ENCODE measurements at regions not wholly inside any gene's neighbourhood (a gene's known extent, or its start where the extent isn't known, plus 50 kb on each side); places are given as distances from the start of the nearest gene placed in this dataset.

DNA sequence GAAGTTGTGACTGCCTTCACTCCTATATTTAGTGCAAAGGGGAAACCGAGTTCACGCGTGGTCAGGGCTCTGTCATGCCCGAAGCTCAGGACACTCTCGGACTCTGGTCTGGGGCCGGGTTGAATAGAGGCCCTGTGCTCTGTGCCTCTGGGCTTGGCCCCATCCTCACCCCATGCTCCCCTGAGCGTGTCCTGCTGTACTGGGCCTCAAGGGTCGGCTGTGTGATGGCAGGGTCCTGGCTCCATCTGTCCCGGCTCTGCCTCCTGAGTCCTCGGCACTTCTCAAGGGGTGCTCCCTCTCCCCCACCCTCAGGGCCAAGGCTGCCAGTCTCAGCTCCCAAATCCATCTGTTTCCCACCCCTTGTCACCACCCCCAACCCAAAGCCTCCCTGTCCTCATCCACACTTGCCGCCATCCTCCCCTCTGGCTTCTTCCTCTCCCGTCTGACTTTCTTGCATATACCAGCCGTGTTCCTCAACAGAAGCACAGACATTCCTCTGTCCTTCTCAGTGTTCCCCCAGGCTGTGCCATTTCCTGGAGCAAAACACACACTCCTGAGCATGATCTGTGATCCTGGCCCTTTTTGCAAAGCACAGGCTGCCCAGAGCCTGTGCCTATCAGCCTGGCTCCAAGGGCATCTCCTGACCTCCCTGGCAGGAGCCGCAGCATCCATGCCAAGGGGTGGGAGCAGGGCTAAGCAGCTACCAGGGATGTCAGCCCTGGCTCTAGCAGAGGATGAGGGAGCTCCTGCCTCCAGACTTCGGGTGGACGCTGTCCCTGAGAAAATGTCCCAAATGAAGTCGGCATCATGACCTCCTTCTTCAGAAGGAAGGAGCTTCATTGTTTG, 64.2 kb upstream of the OTOS start:
- Histone ChIP-seq H3K79me2 (ENCODE audit: insufficient read depth, low read length) (no peaks in the 10 kb centered on the region), H4K20me1 (ENCODE audit: insufficient read depth, low read length) (no peaks in the 10 kb centered on the region), H3K4me2 (replicated peaks; ENCODE audit: extremely low read depth, low read length, poor library complexity, severe bottlenecking) (no peak overlapping the region), H3K4me1 (ENCODE audit: control insufficient read depth in 1 of 2, insufficient read depth in 2 of 2, low read length in 2 of 2) (no peaks in the 10 kb centered on the region), H3K9me3 (replicated peaks in 1 of 2; ENCODE audit: control insufficient read depth in 1 of 2, insufficient read depth in 1 of 2, low read length in 2 of 2) (no peaks in the 10 kb centered on the region), H2AFZ (ENCODE audit: insufficient read depth, low read depth, low read length, poor library complexity, severe bottlenecking) (no peak overlapping the region), H3K36me3 (replicated peaks in 1 of 2; ENCODE audit: control insufficient read depth in 1 of 2, insufficient read depth in 2 of 2, low read length in 2 of 2) (no peaks in the 10 kb centered on the region), H3K4me3 (replicated peaks in 1 of 3; ENCODE audit: low read depth in 2 of 3, low read length in 3 of 3) (no peak overlapping the region), H3K27ac (ENCODE audit: low read depth in 1 of 2, low read length in 2 of 2) (no peak overlapping the region), H3K27me3 (ENCODE audit: control insufficient read depth in 2 of 2, insufficient read depth in 2 of 2, low read length in 2 of 2) (peaks cover 0 to 3% of the 10 kb centered on the region in 2 donors), H3K9ac (ENCODE audit: insufficient read depth, low read length, poor library complexity, severe bottlenecking) (no peak overlapping the region)
- Mint-ChIP-seq H3K27me3 (ENCODE audit: low read depth in 3 of 3) (peaks cover 8 to 24% (median 14%) of the 10 kb centered on the region in 3 donors), H3K4me1 (no peaks in the 10 kb centered on the region), H3K27ac (peak overlapping the region in 1 of 7 donors; percentile 64), H3K36me3 (no peaks in the 10 kb centered on the region), H3K4me3 (peak overlapping the region in 1 of 2 donors; percentile 5), H3K9me3 (peaks cover 0 to 9% (median 2%) of the 10 kb centered on the region in 7 donors)
- WGBS (ENCODE audit: insufficient coverage) = 89% methylated on average over 16 of the region's 17 CpGs
- intact Hi-C loops (cut with micrococcal nuclease) = no loop called here
- TF ChIP-seq, protein P1, sequence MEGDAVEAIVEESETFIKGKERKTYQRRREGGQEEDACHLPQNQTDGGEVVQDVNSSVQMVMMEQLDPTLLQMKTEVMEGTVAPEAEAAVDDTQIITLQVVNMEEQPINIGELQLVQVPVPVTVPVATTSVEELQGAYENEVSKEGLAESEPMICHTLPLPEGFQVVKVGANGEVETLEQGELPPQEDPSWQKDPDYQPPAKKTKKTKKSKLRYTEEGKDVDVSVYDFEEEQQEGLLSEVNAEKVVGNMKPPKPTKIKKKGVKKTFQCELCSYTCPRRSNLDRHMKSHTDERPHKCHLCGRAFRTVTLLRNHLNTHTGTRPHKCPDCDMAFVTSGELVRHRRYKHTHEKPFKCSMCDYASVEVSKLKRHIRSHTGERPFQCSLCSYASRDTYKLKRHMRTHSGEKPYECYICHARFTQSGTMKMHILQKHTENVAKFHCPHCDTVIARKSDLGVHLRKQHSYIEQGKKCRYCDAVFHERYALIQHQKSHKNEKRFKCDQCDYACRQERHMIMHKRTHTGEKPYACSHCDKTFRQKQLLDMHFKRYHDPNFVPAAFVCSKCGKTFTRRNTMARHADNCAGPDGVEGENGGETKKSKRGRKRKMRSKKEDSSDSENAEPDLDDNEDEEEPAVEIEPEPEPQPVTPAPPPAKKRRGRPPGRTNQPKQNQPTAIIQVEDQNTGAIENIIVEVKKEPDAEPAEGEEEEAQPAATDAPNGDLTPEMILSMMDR (IDR thresholded peaks at IDR 0.05) = no peak
- no peak for DNase-seq

DNA sequence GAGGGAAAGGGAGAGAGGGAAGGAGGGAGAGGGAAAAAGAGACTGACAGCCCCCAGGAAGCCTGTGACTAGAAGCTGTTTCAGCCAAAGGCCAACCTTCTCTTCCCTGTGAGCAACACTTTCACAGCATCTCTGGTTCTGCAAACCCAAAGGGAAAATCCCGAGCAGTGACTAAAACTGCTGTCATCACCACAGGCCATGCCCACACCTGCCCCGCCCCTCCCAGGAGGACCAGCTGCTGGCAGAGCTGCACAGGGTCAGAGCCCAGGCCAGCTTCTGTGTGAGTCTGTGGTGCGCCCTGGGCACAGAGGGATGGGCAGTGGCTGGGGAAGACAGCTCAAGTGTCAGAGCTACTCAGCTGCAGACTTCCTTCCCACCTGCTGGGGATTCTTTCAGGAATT, 64.9 kb upstream of the OTOS start:
- TF ChIP-seq, protein P1 (IDR thresholded peaks at IDR 0.05) = no peak
- Histone ChIP-seq H3K27me3 (ENCODE audit: control insufficient read depth in 2 of 2, insufficient read depth in 2 of 2, low read length in 2 of 2) (no peaks in the 10 kb centered on the region), H3K9ac (ENCODE audit: insufficient read depth, low read length, poor library complexity, severe bottlenecking) (no peak overlapping the region), H3K4me1 (ENCODE audit: control insufficient read depth in 1 of 2, insufficient read depth in 2 of 2, low read length in 2 of 2) (no peaks in the 10 kb centered on the region), H2AFZ (ENCODE audit: insufficient read depth, low read depth, low read length, poor library complexity, severe bottlenecking) (no peak overlapping the region), H3K4me3 (replicated peaks in 1 of 3; ENCODE audit: low read depth in 2 of 3, low read length in 3 of 3) (no peak overlapping the region), H4K20me1 (ENCODE audit: insufficient read depth, low read length) (no peaks in the 10 kb centered on the region), H3K4me2 (replicated peaks; ENCODE audit: extremely low read depth, low read length, poor library complexity, severe bottlenecking) (no peak overlapping the region), H3K27ac (ENCODE audit: low read depth in 1 of 2, low read length in 2 of 2) (no peak overlapping the region), H3K79me2 (ENCODE audit: insufficient read depth, low read length) (no peaks in the 10 kb centered on the region), H3K9me3 (replicated peaks in 1 of 2; ENCODE audit: control insufficient read depth in 1 of 2, insufficient read depth in 1 of 2, low read length in 2 of 2) (no peaks in the 10 kb centered on the region), H3K36me3 (replicated peaks in 1 of 2; ENCODE audit: control insufficient read depth in 1 of 2, insufficient read depth in 2 of 2, low read length in 2 of 2) (no peaks in the 10 kb centered on the region)
- intact Hi-C loops (cut with micrococcal nuclease) = no loop called here
- no peak for DNase-seq
- no peaks in the 10 kb centered on the region for H3K4me1 Mint-ChIP-seq
- H3K9me3 Mint-ChIP-seq = peaks cover 0 to 9% (median 2%) of the 10 kb centered on the region in 7 donors
- H3K27me3 Mint-ChIP-seq (ENCODE audit: low read depth in 3 of 3) = peaks cover 8 to 24% (median 13%) of the 10 kb centered on the region in 3 donors
- no peaks in the 10 kb centered on the region for H3K36me3 Mint-ChIP-seq
- no peak overlapping the region for H3K27ac Mint-ChIP-seq
- 17% methylated on average over 2 of the region's 3 CpGs for WGBS (ENCODE audit: insufficient coverage)
- no peak overlapping the region for H3K4me3 Mint-ChIP-seq

Measured in CD14-positive monocyte (primary cell).